Keratinocyte (primary cell): ENCODE measurements at regions not wholly inside any gene's neighbourhood (a gene's known extent, or its start where the extent isn't known, plus 50 kb on each side); places are given as distances from the start of the nearest gene placed in this dataset.

Experiments used
- DNase-seq: peaks from one replicate; pipeline ENCODE4 v3.0.0-alpha.2; 2011; ENCODE audit warnings: low read depth, missing footprints, low spot score
- FAIRE-seq: peaks from 2 replicates; lab custom pipeline; 2011; peaks lifted over from hg19 to GRCh38; lab: Jason Lieb, UNC
- H2AFZ ChIP-seq: 2 replicates; pipeline ENCODE4 v1.6.0; 2012; ENCODE audit warnings: low read length, control low read depth, inconsistent platforms; ENCODE audit not compliant: control insufficient read depth
- H3K27ac ChIP-seq: 2 replicates; pipeline ENCODE4 v1.5.1; 2011; ENCODE audit warnings: low read length; ENCODE audit not compliant: control insufficient read depth, insufficient read depth
- H3K27me3 ChIP-seq: 3 replicates; pipeline ENCODE4 v1.6.0; 2011; ENCODE audit warnings: low read length; ENCODE audit not compliant: control insufficient read depth, insufficient read depth; ENCODE audit errors: extremely low read depth
- H3K36me3 ChIP-seq, 2 experiments: 2 replicates in 1 of 2; 3 replicates in 1 of 2; pipeline ENCODE4 v1.5.1; 2011; ENCODE audit warnings: low read length in 2 of 2, mild to moderate bottlenecking in 1 of 2; ENCODE audit not compliant: control insufficient read depth in 2 of 2, insufficient read depth in 2 of 2; ENCODE audit errors: extremely low read depth in 1 of 2
- H3K4me1 ChIP-seq: 3 replicates; pipeline ENCODE4 v1.5.1; 2011; ENCODE audit warnings: low read length; ENCODE audit not compliant: control insufficient read depth, insufficient read depth; ENCODE audit errors: extremely low read depth
- H3K4me2 ChIP-seq: 3 replicates; pipeline ENCODE4 v1.6.0; 2011; ENCODE audit warnings: low read depth, low read length; ENCODE audit not compliant: control insufficient read depth, insufficient read depth; ENCODE audit errors: extremely low read depth
- H3K4me3 ChIP-seq, 3 experiments: fragments of 200-600 bp in 1 of 3; sonication (generic) in 1 of 3; 2 replicates in 2 of 3; 3 replicates in 1 of 3; pipeline ENCODE4 v1.5.1; 2011 to 2016; ENCODE audit warnings: low read length in 3 of 3, mild to moderate bottlenecking in 3 of 3, control low read depth in 2 of 3, inconsistent platforms in 1 of 3, low read depth in 1 of 3, mixed read lengths in 1 of 3, mixed run types in 1 of 3, moderate library complexity in 1 of 3; ENCODE audit not compliant: control insufficient read depth in 2 of 3, insufficient read depth in 2 of 3; ENCODE audit errors: extremely low read depth in 1 of 3
- H3K79me2 ChIP-seq: 2 replicates; pipeline ENCODE4 v1.6.0; 2012; ENCODE audit warnings: low read length; ENCODE audit not compliant: control insufficient read depth, insufficient read depth
- H3K9ac ChIP-seq: 3 replicates; pipeline ENCODE4 v1.6.0; 2011; ENCODE audit warnings: low read length; ENCODE audit not compliant: control insufficient read depth, insufficient read depth; ENCODE audit errors: extremely low read depth
- H3K9me1 ChIP-seq: 3 replicates; pipeline ENCODE4 v1.6.0; 2011; ENCODE audit warnings: low read length; ENCODE audit not compliant: control insufficient read depth, insufficient read depth; ENCODE audit errors: extremely low read depth
- H3K9me3 ChIP-seq: 2 replicates; pipeline ENCODE4 v1.5.1; 2012; ENCODE audit warnings: low read depth, low read length; ENCODE audit not compliant: control insufficient read depth
- H4K20me1 ChIP-seq: 3 replicates; pipeline ENCODE4 v1.6.0; 2011; ENCODE audit warnings: low read length; ENCODE audit not compliant: control insufficient read depth, insufficient read depth; ENCODE audit errors: extremely low read depth
- CTCF ChIP-seq, 3 experiments: IDR thresholded peaks in 1 of 3; conservative IDR thresholded peaks in 1 of 3; optimal IDR thresholded peaks in 1 of 3; 2 replicates in 2 of 3; 3 replicates in 1 of 3; pipeline versions ENCODE3 to v1.5.1; 2011; ENCODE audit warnings: low read length in 3 of 3, mild to moderate bottlenecking in 3 of 3, moderate library complexity in 2 of 3, control low read depth in 1 of 3, inconsistent platforms in 1 of 3; ENCODE audit not compliant: insufficient read depth in 2 of 3; ENCODE audit errors: extremely low read depth in 1 of 3
- EZH2 ChIP-seq: IDR thresholded peaks from one replicate; pipeline ENCODE4 v1.6.1; 2012; ENCODE audit warnings: inconsistent platforms, mild to moderate bottlenecking, low read length, moderate library complexity
- dilution Hi-C: fragments of 300-500 bp; cut with MboI; formaldehyde crosslinking; loops from one replicate; pipeline ENCODE4 v1.7.0; 2020; ENCODE audit warnings: low sequenced_read_pairs; ENCODE audit not compliant: extremely low pct_ligation_motif_present

- Histone ChIP-seq H3K36me3 (no peaks in the 10 kb centered on the region), H3K27me3 (no peaks in the 10 kb centered on the region), H4K20me1 (no peaks in the 10 kb centered on the region), H3K4me2 (no peak overlapping the region), H3K9me1 (no peaks in the 10 kb centered on the region), H2AFZ (no peak overlapping the region), H3K27ac (no peak overlapping the region), H3K79me2 (no peaks in the 10 kb centered on the region), H3K4me3 (no peak overlapping the region), H3K9me3 (no peaks in the 10 kb centered on the region), H3K9ac (no peak overlapping the region), H3K4me1 (no peaks in the 10 kb centered on the region)
- DNase-seq (no peak), FAIRE-seq (no peak)
- dilution Hi-C loops: no loop called here
- no peak for TF ChIP-seq CTCF (optimal IDR thresholded peaks at IDR 0.05 in 1 of 3, IDR thresholded peaks at IDR 0.05 in 1 of 3, conservative IDR thresholded peaks at IDR 0.05 in 1 of 3; ENCODE audit: extremely low read depth in 1 of 3, insufficient read depth in 2 of 3, low read length in 3 of 3)
- no peak for TF ChIP-seq EZH2
These were observed 400.9 kb upstream of the CYLC2 start for GRCh38 chr9:102594241-102594640.

GRCh38 chr9:102587281-102587680 lies 407.9 kb upstream of the CYLC2 start:
- H4K20me1 ChIP-seq: no peaks in the 10 kb centered on the region

More at GRCh38 chr9:102587281-102587680, 407.9 kb upstream of the CYLC2 start:
- DNase-seq: no peak
- Histone ChIP-seq H2AFZ (no peak overlapping the region), H3K27me3 (no peaks in the 10 kb centered on the region), H3K9ac (no peak overlapping the region), H3K79me2 (no peaks in the 10 kb centered on the region), H3K4me3 (no peak overlapping the region), H3K27ac (no peak overlapping the region), H3K4me2 (no peak overlapping the region), H3K4me1 (no peaks in the 10 kb centered on the region), H3K36me3 (no peaks in the 10 kb centered on the region), H3K9me3 (no peaks in the 10 kb centered on the region), H3K9me1 (no peaks in the 10 kb centered on the region)
- dilution Hi-C loops: no loop called here
- FAIRE-seq: no peak
- TF ChIP-seq EZH2 (no peak), CTCF (optimal IDR thresholded peaks at IDR 0.05 in 1 of 3, IDR thresholded peaks at IDR 0.05 in 1 of 3, conservative IDR thresholded peaks at IDR 0.05 in 1 of 3; ENCODE audit: extremely low read depth in 1 of 3, insufficient read depth in 2 of 3, low read length in 3 of 3) (no peak)
